ENCODE measurements at regions not wholly inside any gene's neighbourhood (a gene's known extent, or its start where the extent isn't known, plus 50 kb on each side); places are given as distances from the start of the nearest gene placed in this dataset.

DNA sequence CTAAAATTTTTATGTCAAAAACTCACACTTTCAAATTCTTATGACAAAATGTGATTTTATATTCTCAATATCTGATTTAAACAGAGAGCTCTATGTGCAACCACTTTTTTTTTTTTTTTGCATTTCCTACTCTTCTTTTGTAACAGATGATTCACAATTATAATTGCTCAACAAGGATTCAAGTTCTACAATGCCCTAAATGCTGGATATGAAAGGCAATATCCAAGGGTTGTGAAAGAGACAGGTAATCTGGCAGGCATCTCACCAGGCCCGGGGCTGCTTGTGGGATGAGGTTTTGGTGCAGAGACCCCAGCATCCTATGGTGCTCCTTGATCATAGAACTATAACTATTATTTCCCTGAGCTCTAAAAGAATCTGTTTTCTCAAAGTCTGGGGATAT lies 363.6 kb upstream of the NBEA start:
- Histone ChIP-seq H3K27ac (no peak overlapping the region), H3F3A (ENCODE audit: insufficient read depth, low read depth) (peaks cover 12% of the 10 kb centered on the region; the same call in 1 of the 2 replicates), H3K9me3 (ENCODE audit: insufficient read depth, low read depth) (no peaks in the 10 kb centered on the region), H4K20me1 (ENCODE audit: insufficient read depth) (no peaks in the 10 kb centered on the region), H3K4me2 (no peak overlapping the region), H3K4me3 (no peak overlapping the region), H3K9me2 (ENCODE audit: insufficient read depth) (no peaks in the 10 kb centered on the region), H3K4me1 (replicated peaks; ENCODE audit: insufficient read depth) (peaks cover 16% of the 10 kb centered on the region), H2AFZ (no peak overlapping the region), H3K27me3 (ENCODE audit: insufficient read depth, low read depth) (no peaks in the 10 kb centered on the region), H3K79me2 (ENCODE audit: low read depth) (no peaks in the 10 kb centered on the region), H3K36me3 (ENCODE audit: low read depth) (no peaks in the 10 kb centered on the region)
- DNase-seq = peak in 1 of 2 experiments; percentile 69
- intact Hi-C loops (cut with micrococcal nuclease; ENCODE audit: unreplicated experiment) = no loop called here
- POLR2A ChIA-PET (ENCODE audit: unreplicated experiment) = no interaction called here
- no TSS peak for BruUV-seq (replicated peaks)
- TF ChIP-seq EZH2 (IDR thresholded peaks at IDR 0.05; ENCODE audit: low read depth) (no peak), CTCF (conservative IDR thresholded peaks at IDR 0.05) (no peak)
- CTCF ChIA-PET = no interaction called here

DNA sequence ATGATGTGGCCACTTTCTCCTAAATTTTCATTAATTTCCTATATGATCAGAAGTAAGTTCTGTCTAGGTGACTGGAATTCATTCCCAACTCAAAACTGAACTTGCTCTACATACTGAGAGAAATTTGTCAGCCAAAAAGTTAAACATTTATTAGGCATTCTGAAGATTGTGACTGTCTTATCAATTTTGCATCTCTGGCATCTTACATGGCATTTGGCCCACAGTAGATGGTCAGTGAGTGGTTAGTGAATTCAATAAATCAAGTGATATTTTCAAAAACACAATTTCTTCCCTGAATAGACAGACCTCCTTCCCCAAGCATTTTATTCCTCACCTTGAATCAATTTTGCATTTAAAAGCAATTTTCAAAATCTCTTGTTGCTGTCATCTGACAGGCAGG lies 363.2 kb upstream of the NBEA start:
- intact Hi-C loops (cut with micrococcal nuclease; ENCODE audit: unreplicated experiment) = no loop called here
- TF ChIP-seq CTCF (conservative IDR thresholded peaks at IDR 0.05) = no peak
- no peak for TF ChIP-seq EZH2 (IDR thresholded peaks at IDR 0.05; ENCODE audit: low read depth)
- H3K79me2 ChIP-seq (ENCODE audit: low read depth) = no peaks in the 10 kb centered on the region
- CTCF ChIA-PET = no interaction called here
- no peaks in the 10 kb centered on the region for H3K9me2 ChIP-seq (ENCODE audit: insufficient read depth)
- H3K4me3 ChIP-seq = no peak overlapping the region
- H3K36me3 ChIP-seq (ENCODE audit: low read depth) = no peaks in the 10 kb centered on the region
- H4K20me1 ChIP-seq (ENCODE audit: insufficient read depth) = no peaks in the 10 kb centered on the region
- H3F3A ChIP-seq (ENCODE audit: insufficient read depth, low read depth) = peaks cover 12% of the 10 kb centered on the region; the same call in 1 of the 2 replicates
- H2AFZ ChIP-seq = no peak overlapping the region
- no peak for DNase-seq
- no peaks in the 10 kb centered on the region for H3K27me3 ChIP-seq (ENCODE audit: insufficient read depth, low read depth)
- H3K27ac ChIP-seq = no peak overlapping the region
- no peak overlapping the region for H3K4me2 ChIP-seq
- H3K4me1 ChIP-seq (replicated peaks; ENCODE audit: insufficient read depth) = peaks cover 16% of the 10 kb centered on the region
- POLR2A ChIA-PET (ENCODE audit: unreplicated experiment) = no interaction called here
- H3K9me3 ChIP-seq (ENCODE audit: insufficient read depth, low read depth) = no peaks in the 10 kb centered on the region
- no TSS peak for BruUV-seq (replicated peaks)

DNA sequence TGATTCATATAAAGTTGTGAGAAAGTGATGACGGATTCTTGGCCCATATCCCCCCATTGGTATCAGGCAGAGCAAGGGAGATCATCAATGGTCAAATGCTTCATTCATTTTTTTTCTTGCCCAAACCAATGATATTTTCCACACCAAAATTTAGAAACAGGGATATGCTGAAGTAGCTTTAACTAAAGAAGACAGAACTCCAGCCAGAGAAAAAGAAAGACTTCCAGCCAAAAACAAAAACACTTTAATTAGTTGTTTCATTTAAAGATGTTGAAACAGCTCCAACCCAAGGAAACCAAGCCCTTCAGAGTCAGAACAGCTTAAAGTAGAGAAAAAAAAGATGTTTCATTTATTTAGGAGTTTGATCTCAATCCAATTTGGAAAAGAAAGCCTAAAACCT lies 358.9 kb upstream of the NBEA start:
- BruUV-seq (replicated peaks) = no TSS peak
- 0 out of 2 replicates have a peak, but pooled peaks cover 6% of the 10 kb centered on the region for H3K9me2 ChIP-seq (ENCODE audit: insufficient read depth)

More for the DNA sequence above, 358.9 kb upstream of the NBEA start:
- no peak overlapping the region for H3K4me2 ChIP-seq
- POLR2A ChIA-PET (ENCODE audit: unreplicated experiment) = no interaction called here
- intact Hi-C loops (cut with micrococcal nuclease; ENCODE audit: unreplicated experiment) = no loop called here
- no peak for DNase-seq
- H3F3A ChIP-seq (ENCODE audit: insufficient read depth, low read depth) = peaks cover 10% of the 10 kb centered on the region; the same call in 1 of the 2 replicates
- H3K27me3 ChIP-seq (ENCODE audit: insufficient read depth, low read depth) = no peaks in the 10 kb centered on the region
- CTCF ChIA-PET = no interaction called here
- no peak overlapping the region for H3K4me3 ChIP-seq
- TF ChIP-seq CTCF (conservative IDR thresholded peaks at IDR 0.05) = no peak
- no peak for TF ChIP-seq EZH2 (IDR thresholded peaks at IDR 0.05; ENCODE audit: low read depth)
- peaks cover 12% of the 10 kb centered on the region for H3K4me1 ChIP-seq (replicated peaks; ENCODE audit: insufficient read depth)
- H2AFZ ChIP-seq = no peak overlapping the region
- H3K79me2 ChIP-seq (ENCODE audit: low read depth) = no peaks in the 10 kb centered on the region
- H3K27ac ChIP-seq = no peak overlapping the region
- H4K20me1 ChIP-seq (ENCODE audit: insufficient read depth) = no peaks in the 10 kb centered on the region
- no peaks in the 10 kb centered on the region for H3K9me3 ChIP-seq (ENCODE audit: insufficient read depth, low read depth)
- H3K36me3 ChIP-seq (ENCODE audit: low read depth) = no peaks in the 10 kb centered on the region
